ENCODE measurements at regions not wholly inside any gene's neighbourhood (a gene's known extent, or its start where the extent isn't known, plus 50 kb on each side); places are given as distances from the start of the nearest gene placed in this dataset.

DNA sequence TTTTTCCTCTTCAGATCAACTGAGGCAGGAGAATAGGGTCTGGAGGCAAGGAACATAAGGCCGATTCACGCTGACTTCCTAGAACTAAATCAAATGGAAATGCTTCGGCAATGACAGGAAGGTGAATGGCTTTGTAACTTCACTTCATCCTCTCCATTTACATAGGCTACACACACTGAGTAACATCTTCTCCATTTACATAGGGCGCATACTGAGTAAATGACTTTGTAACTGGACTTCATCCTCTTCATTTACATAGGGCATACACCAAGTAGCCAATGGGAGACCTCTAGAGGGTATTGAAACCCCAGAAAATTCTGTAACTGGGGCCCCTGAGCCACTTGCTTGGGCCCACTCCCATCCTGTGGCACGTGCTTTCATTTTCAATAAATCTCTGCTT, 71.0 kb upstream of the CPSF6 start:
- Histone ChIP-seq H3K4me3 (ENCODE audit: low read depth, low read length) (no peak overlapping the region), H3K27me3 (no peaks in the 10 kb centered on the region), H3K36me3 (no peaks in the 10 kb centered on the region), H3K4me1 (no peaks in the 10 kb centered on the region; the same call in 1 of the 2 replicates), H3K9me3 (no peaks in the 10 kb centered on the region)
- DNase-seq = no peak
- TF ChIP-seq, protein P1, sequence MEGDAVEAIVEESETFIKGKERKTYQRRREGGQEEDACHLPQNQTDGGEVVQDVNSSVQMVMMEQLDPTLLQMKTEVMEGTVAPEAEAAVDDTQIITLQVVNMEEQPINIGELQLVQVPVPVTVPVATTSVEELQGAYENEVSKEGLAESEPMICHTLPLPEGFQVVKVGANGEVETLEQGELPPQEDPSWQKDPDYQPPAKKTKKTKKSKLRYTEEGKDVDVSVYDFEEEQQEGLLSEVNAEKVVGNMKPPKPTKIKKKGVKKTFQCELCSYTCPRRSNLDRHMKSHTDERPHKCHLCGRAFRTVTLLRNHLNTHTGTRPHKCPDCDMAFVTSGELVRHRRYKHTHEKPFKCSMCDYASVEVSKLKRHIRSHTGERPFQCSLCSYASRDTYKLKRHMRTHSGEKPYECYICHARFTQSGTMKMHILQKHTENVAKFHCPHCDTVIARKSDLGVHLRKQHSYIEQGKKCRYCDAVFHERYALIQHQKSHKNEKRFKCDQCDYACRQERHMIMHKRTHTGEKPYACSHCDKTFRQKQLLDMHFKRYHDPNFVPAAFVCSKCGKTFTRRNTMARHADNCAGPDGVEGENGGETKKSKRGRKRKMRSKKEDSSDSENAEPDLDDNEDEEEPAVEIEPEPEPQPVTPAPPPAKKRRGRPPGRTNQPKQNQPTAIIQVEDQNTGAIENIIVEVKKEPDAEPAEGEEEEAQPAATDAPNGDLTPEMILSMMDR (IDR thresholded peaks at IDR 0.05; ENCODE audit: low read depth, low read length) = no peak

DNA sequence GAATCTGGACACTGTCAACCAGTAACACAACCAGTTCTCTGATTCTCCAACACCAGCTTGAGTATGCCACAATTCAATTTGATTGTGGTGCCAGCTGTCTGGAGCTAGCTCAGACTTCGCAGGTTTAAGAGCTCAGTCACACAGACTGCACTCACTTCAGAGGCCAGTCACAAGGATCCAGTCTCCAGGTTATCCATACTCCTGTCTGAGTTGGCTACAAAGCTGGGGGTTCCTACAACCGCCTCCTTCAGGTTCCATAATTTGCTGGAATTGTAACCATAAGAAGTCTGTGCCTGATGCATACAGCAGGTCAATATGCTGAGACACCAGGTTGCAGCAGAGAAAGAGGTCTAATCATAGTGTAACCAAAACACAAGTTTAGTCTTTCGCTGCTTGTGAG, 70.5 kb upstream of the CPSF6 start:
- TF ChIP-seq, protein P1 (IDR thresholded peaks at IDR 0.05; ENCODE audit: low read depth, low read length) = no peak
- Histone ChIP-seq H3K4me3 (ENCODE audit: low read depth, low read length) (no peak overlapping the region), H3K4me1 (no peaks in the 10 kb centered on the region; the same call in 1 of the 2 replicates), H3K36me3 (no peaks in the 10 kb centered on the region), H3K9me3 (no peaks in the 10 kb centered on the region), H3K27me3 (no peaks in the 10 kb centered on the region)
- DNase-seq = no peak

DNA sequence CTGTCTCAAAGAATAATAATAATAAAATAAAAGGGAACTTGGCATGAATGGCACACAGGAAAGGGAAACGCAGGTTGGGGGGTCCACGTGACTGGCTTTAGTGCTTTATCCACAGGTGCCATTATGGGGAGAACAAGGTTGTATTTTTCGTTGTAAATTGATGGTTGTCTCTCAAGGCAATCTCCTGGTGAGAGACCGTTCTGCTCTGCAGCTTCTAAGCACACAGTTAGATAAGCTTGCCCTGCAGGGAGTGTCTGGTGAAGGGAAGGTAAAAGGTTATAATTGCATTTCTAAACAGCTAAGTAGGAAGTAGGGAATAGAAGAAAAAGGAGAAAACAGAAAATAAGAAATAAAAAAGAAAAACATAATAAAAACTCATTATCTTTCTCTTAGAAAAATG, 69.1 kb upstream of the CPSF6 start:
- TF ChIP-seq, protein P1 (IDR thresholded peaks at IDR 0.05; ENCODE audit: low read depth, low read length) = no peak
- DNase-seq = no peak

DNA sequence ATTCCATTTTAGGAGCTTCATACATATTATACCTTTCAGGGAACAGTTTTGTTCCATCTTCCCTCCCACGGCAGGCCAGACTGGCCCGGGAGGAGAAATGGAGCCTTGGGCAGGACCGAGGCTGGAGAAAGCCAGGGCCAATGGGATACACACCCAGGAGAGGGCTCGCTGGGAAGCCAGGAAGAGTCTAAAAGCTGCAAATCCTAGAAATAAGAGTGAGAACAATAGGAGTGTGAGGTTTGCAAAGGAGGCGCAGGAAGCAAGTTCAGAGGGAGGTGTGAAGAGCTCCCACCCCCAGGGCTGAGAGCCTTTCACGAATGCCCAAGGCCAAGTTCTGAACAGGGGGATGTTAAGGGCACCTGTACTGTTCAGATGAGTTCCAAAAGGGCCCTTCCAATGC, 67.5 kb upstream of the CPSF6 start:
- no peak for DNase-seq
- TF ChIP-seq, protein P1 (IDR thresholded peaks at IDR 0.05; ENCODE audit: low read depth, low read length) = no peak
- Histone ChIP-seq H3K4me1 (no peaks in the 10 kb centered on the region; the same call in 1 of the 2 replicates), H3K9me3 (no peaks in the 10 kb centered on the region), H3K27me3 (no peaks in the 10 kb centered on the region), H3K36me3 (no peaks in the 10 kb centered on the region), H3K4me3 (ENCODE audit: low read depth, low read length) (no peak overlapping the region)

More for the DNA sequence above, 69.1 kb upstream of the CPSF6 start:
- Histone ChIP-seq H3K9me3 (no peaks in the 10 kb centered on the region), H3K27me3 (no peaks in the 10 kb centered on the region), H3K4me1 (no peaks in the 10 kb centered on the region; the same call in 1 of the 2 replicates), H3K4me3 (ENCODE audit: low read depth, low read length) (no peak overlapping the region), H3K36me3 (no peaks in the 10 kb centered on the region)

DNA sequence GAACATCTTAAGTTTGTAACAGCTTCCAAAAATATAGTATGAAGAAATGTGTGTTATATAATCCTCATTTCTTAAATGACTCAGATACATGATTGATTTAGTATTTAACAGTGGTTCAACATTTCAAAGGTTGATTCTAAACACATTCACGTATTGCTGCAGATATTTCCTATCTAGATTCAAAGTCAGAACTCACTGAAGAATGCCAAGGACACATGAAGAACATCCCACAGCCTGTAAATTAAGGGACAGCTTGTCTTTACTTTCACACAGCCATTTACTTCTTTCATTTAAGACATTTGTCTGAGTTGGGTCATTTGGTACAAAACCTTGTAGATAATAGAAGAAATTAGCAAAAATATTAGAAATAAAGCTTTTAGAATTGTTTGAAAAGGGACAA, 66.9 kb upstream of the CPSF6 start:
- Histone ChIP-seq H3K9me3 (no peaks in the 10 kb centered on the region), H3K4me1 (no peaks in the 10 kb centered on the region; the same call in 1 of the 2 replicates), H3K36me3 (no peaks in the 10 kb centered on the region), H3K4me3 (ENCODE audit: low read depth, low read length) (no peak overlapping the region), H3K27me3 (no peaks in the 10 kb centered on the region)
- no peak for DNase-seq
- TF ChIP-seq, protein P1 (IDR thresholded peaks at IDR 0.05; ENCODE audit: low read depth, low read length) = no peak

DNA sequence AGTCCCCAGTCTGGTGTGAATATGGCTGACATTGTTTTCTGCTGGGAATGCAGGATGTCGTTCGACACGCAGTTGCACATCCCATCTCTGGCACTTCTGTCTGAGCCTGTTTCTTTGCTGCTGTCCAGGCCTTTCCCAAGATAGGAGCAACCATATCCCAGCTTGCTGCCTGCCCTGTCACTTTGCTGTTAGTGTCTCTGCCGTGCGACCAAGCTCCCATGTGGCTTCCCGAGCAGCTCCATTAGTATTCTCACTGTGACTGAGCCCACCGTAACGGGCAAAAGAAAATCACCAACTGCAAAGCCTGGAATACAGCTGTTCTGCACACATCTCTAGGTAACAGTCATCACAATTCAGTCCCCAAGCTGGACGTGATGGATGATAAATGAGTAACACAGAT, 66.0 kb upstream of the CPSF6 start:
- peak; percentile 11 for DNase-seq
- no peaks in the 10 kb centered on the region for H3K36me3 ChIP-seq
- TF ChIP-seq, protein P1 (IDR thresholded peaks at IDR 0.05; ENCODE audit: low read depth, low read length) = no peak
- peak overlapping the region; percentile 43 for H3K4me3 ChIP-seq (ENCODE audit: low read depth, low read length)
- no peaks in the 10 kb centered on the region for H3K27me3 ChIP-seq
- H3K9me3 ChIP-seq = no peaks in the 10 kb centered on the region
- H3K4me1 ChIP-seq = no peaks in the 10 kb centered on the region; the same call in 1 of the 2 replicates
